ENCODE measurements at regions not wholly inside any gene's neighbourhood (a gene's known extent, or its start where the extent isn't known, plus 50 kb on each side); places are given as distances from the start of the nearest gene placed in this dataset.
"Not testable (repeated sequence)": the region's sequence is repeated elsewhere in the genome, so short reads cannot be mapped to it uniquely, and the experiment has no call there.

GRCh38 chr14:36411951-36412350 lies 91.5 kb upstream of the MBIP start:
- DNase-seq (ENCODE audit: low read depth in 2 of 2) = not testable (repeated sequence)

- DNase-seq (ENCODE audit: low read depth in 2 of 2) = no peak
These were observed 88.0 kb upstream of the MBIP start for GRCh38 chr14:36408388-36408787.

GRCh38 chr14:36405589-36406274 lies 85.3 kb upstream of the MBIP start:
- DNase-seq (ENCODE audit: low read depth in 2 of 2) = no peak

GRCh38 chr14:36402867-36403266 lies 82.4 kb upstream of the MBIP start:
- DNase-seq (ENCODE audit: low read depth in 2 of 2) = no peak

- no peak for DNase-seq (ENCODE audit: low read depth in 2 of 2)
These were observed 78.2 kb upstream of the MBIP start for GRCh38 chr14:36398463-36399291.

GRCh38 chr14:36397357-36397756 lies 76.9 kb upstream of the MBIP start:
- no peak for DNase-seq (ENCODE audit: low read depth in 2 of 2)

- no peak for DNase-seq (ENCODE audit: low read depth in 2 of 2)
These were observed 76.4 kb upstream of the MBIP start for GRCh38 chr14:36396798-36397197.

- DNase-seq (ENCODE audit: low read depth in 2 of 2) = no peak
These were observed 74.2 kb upstream of the MBIP start for GRCh38 chr14:36394593-36394992.

GRCh38 chr14:36390718-36391117 lies 70.3 kb upstream of the MBIP start:
- DNase-seq (ENCODE audit: low read depth in 2 of 2) = no peak

GRCh38 chr14:36383767-36384431 lies 63.5 kb upstream of the MBIP start:
- DNase-seq (ENCODE audit: low read depth in 2 of 2) = no peak

- DNase-seq (ENCODE audit: low read depth in 2 of 2) = peak; percentile 27 to 40
These were observed 53.7 kb upstream of the MBIP start for GRCh38 chr14:36373982-36374673.

Data from fibroblast of skin of left biceps (primary cell).